Immature natural killer cell (primary cell): ENCODE measurements at regions not wholly inside any gene's neighbourhood (a gene's known extent, or its start where the extent isn't known, plus 50 kb on each side); places are given as distances from the start of the nearest gene placed in this dataset.
A peak's percentile ranks its signal among the peaks of the same experiment; 100 is the strongest.

Source experiments
- DNase-seq, 3 donors: peaks; one replicate each; pipeline ENCODE4 v3.0.0; 2022; ENCODE audit warnings: mixed read lengths in 1 of 3
- H3K27ac Mint-ChIP-seq, 6 donors: one replicate each; pipeline ENCODE4 v1.8.0; 2020; ENCODE audit warnings: mixed read lengths in 6 of 6, mild to moderate bottlenecking in 5 of 6, inconsistent platforms in 4 of 6, moderate library complexity in 3 of 6
- H3K27me3 Mint-ChIP-seq, 3 donors: one replicate each; pipeline ENCODE4 v1.8.0; 2020 to 2021; ENCODE audit warnings: low read depth in 3 of 3, mild to moderate bottlenecking in 3 of 3, mixed read lengths in 3 of 3, moderate library complexity in 3 of 3, inconsistent platforms in 1 of 3
- H3K36me3 Mint-ChIP-seq, 3 donors: one replicate each; pipeline ENCODE4 v1.8.0; 2020; ENCODE audit warnings: mixed read lengths in 3 of 3, inconsistent platforms in 2 of 3, mild to moderate bottlenecking in 2 of 3
- H3K4me1 Mint-ChIP-seq, 2 donors: one replicate each; pipeline ENCODE4 v1.8.0; 2020; ENCODE audit warnings: inconsistent platforms in 2 of 2, mild to moderate bottlenecking in 2 of 2, mixed read lengths in 2 of 2, moderate library complexity in 1 of 2
- H3K4me3 Mint-ChIP-seq, 5 donors: one replicate each; pipeline ENCODE4 v1.8.0; 2020; ENCODE audit warnings: mild to moderate bottlenecking in 5 of 5, mixed read lengths in 5 of 5, inconsistent platforms in 3 of 5, moderate library complexity in 3 of 5
- H3K9me3 Mint-ChIP-seq, 6 donors: one replicate each; pipeline ENCODE4 v1.8.0; 2020; ENCODE audit warnings: mild to moderate bottlenecking in 6 of 6, mixed read lengths in 6 of 6, inconsistent platforms in 4 of 6, moderate library complexity in 3 of 6

DNA sequence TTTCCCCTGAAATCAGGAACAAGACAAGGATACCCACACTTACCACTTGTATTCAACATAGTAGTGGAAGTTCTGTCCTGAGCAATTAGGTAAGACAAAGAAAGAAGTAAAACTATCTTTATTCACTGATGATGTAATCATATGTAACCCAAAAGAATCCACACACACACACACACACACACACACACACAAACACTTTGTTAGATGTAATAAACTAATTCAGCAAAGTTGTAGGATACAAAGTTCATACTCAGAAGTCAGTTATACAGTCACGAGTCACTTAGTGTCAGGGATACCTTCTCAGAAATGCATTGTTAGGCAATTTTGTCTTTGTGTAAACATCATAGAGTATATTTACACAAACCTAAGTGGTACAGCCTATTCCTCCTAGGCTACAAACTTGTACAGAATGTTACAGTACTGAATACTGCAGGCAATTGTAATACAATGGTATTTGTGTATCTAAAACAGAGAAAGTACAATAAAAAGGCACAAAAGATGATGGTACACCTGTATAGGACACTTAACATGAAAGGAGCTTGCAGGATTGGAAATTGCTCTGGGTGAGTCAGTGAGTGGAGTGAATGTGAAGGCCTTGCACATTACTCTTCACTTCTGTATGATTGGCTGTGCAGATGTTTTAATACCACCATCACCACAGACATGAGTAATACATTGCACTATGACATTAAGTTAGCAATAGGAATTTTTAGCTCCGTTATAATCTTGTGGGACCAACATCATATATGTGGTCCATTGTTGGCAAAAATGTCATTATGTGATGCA is 370.1 kb downstream of the ZFHX3 start:
- no peaks in the 10 kb centered on the region for H3K4me1 Mint-ChIP-seq
- no peak overlapping the region for H3K4me3 Mint-ChIP-seq
- peaks cover 0 to 6% (median 4%) of the 10 kb centered on the region in 6 donors for H3K9me3 Mint-ChIP-seq
- peaks cover 0 to 5% (median 0%) of the 10 kb centered on the region in 3 donors for H3K36me3 Mint-ChIP-seq
- no peak for DNase-seq
- H3K27ac Mint-ChIP-seq = no peak overlapping the region
- H3K27me3 Mint-ChIP-seq = peaks cover 0 to 4% (median 0%) of the 10 kb centered on the region in 3 donors

- Mint-ChIP-seq H3K27me3 (peaks cover 0 to 1% (median 0%) of the 10 kb centered on the region in 3 donors), H3K4me3 (no peak overlapping the region), H3K36me3 (peaks cover 4 to 9% (median 6%) of the 10 kb centered on the region in 3 donors), H3K27ac (no peak overlapping the region), H3K9me3 (peaks cover 0 to 18% (median 12%) of the 10 kb centered on the region in 6 donors), H3K4me1 (no peaks in the 10 kb centered on the region)
- DNase-seq = no peak
These were observed 374.8 kb downstream of the ZFHX3 start for GRCh38 chr16:72673118-72673517.

GRCh38 chr16:72666267-72666666 is 381.7 kb downstream of the ZFHX3 start:
- Mint-ChIP-seq H3K4me3 (peak overlapping the region in 1 of 5 donors; percentile 15), H3K27me3 (peaks cover 3 to 7% (median 4%) of the 10 kb centered on the region in 3 donors), H3K9me3 (no peaks in the 10 kb centered on the region), H3K4me1 (peaks cover 18 to 23% of the 10 kb centered on the region in 2 donors), H3K36me3 (peaks cover 0 to 4% (median 0%) of the 10 kb centered on the region in 3 donors), H3K27ac (peak overlapping the region in 3 of 6 donors; percentile 18 to 99 (median 95))
- DNase-seq = no peak

DNA sequence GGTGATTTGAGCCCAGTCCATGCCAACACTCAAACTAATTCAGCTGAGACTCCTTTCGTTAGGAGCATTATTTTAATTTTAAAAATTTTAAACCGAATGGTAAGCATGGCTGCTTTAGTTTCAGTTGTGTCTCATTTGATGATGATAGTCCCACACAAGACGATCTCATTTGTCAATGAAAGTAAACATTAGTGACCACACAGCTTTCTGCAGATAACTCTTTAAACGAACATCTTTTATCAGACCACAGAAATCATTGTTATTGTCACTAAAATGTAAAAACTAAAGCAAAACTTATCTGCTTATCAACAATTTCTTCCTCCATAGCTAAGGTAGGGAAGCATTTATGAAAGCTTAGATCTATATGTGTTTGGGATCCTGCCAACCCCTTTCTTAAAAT is 382.2 kb downstream of the ZFHX3 start:
- Mint-ChIP-seq H3K9me3 (no peaks in the 10 kb centered on the region), H3K27ac (peak overlapping the region; percentile 7 to 99 (median 96))

DNA sequence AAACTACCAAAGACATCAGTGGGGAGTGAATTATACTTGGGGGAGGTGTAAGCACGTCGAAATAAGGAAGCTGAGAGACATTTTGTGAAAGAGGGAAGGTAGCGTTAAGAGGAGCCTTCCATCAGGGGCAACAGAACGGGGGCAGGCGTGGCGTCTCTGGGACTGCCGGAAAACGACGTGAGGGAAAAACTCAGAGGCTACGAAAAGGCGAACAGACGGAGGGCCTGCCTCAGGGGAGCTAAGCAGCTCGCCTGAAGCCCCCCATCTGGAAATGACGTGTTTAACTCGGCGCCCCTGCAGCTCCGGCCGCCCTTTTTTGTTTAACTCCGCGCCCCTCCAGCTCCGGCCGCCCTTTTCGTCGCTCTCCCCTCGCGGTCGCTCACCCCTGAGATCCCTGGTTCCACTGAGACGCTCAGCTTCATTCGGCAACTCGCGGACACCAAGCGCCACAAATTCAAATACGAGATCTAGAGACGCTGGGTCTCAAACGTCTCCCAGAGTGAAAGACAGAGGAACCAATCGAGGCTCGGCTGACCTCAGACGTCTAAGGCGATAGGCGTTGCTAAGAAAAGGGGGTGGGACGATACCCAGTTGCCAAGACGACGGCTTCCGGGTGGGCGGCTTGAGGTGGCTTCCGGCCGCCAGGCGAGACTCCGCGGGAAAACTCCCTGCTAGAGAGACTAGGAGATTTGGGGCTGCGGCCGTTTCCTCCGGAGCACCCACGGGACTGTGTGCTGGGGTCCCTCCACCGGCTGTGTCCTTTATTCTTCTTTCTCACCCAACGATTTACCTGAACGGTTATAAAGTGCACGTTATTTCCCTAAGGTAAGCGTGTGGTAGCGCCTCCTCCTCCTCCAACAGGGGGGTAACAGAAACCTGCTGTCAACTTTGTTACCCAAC is 383.2 kb downstream of the ZFHX3 start:
- Mint-ChIP-seq H3K9me3 (no peaks in the 10 kb centered on the region), H3K4me3 (peak overlapping the region; percentile 98 to 100 (median 100)), H3K27me3 (peaks cover 3 to 6% (median 4%) of the 10 kb centered on the region in 3 donors), H3K4me1 (peaks cover 18 to 23% of the 10 kb centered on the region in 2 donors), H3K36me3 (no peaks in the 10 kb centered on the region), H3K27ac (peak overlapping the region; percentile 92 to 99 (median 96))
- peak; percentile 92 to 94 (median 94) for DNase-seq

More for the DNA sequence above, 382.2 kb downstream of the ZFHX3 start:
- peaks cover 0 to under 1% (median 0%) of the 10 kb centered on the region in 3 donors for H3K36me3 Mint-ChIP-seq
- peak overlapping the region; percentile 98 to 100 (median 100) for H3K4me3 Mint-ChIP-seq
- peak in 1 of 3 donors; percentile 9 for DNase-seq
- peaks cover 18 to 23% of the 10 kb centered on the region in 2 donors for H3K4me1 Mint-ChIP-seq
- peaks cover 3 to 7% (median 4%) of the 10 kb centered on the region in 3 donors for H3K27me3 Mint-ChIP-seq

DNA sequence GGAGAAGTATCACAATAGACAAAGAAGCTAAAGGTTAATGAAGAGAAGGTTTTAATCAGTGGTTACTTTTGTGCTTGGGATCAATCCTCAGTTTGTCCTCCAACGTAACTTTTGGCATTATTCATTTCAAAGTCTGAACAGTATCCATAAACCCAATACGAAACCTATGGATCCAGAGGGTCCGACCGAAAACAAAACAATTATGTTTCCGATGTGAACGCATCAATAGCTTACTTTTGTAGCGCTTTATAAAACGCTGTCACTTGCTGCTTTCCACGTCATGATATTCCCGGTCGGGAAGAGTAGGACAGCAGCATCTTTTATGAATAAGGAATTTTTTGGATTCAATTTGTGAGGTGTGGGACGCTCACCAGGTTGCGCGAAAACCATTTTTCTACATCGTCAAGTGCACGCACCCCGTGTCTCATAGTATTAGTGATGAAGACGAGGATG is 383.8 kb downstream of the ZFHX3 start:
- Mint-ChIP-seq H3K4me3 (peak overlapping the region; percentile 98 to 100 (median 100)), H3K27ac (peak overlapping the region; percentile 92 to 99 (median 96))
- no peak for DNase-seq

DNA sequence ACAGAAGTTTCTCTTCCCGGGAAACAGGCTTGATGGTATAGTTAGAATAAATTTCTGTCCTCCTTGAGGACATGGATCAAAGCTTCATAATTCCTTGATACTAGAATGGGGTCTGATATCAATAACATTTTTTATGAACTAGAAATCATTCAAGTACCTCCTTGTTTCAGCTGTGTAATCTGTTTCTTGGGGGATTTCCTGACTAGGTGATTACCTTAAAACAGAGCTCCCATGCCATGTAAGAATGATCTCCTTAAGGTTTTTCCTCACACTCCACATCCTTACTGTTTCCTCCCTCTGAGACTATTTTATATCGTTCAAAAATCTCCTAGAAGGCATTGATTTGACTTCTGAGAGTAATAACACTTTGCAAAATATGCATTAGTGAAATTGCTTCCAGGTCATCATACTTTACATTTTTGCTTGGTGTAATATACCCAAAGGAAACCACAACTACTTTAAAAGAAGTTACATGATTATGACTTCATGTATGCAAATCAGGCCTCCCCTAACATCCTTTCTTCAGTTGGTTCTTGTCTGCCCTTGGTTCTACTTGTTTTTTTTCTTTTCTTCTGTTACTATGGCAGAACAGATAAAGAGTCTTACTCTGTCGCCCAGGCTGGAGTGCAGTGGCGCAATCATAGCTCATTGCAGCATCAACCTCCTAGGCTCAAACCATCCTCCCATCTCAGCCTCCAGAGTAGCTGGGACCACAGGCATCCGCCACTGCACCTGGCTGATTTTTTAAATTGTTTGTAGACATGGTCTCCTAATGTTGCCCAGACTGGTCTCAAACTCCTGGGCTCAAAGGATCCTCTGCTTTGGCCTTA is 388.8 kb downstream of the ZFHX3 start:
- H3K4me3 Mint-ChIP-seq = no peak overlapping the region

More for the DNA sequence above, 383.8 kb downstream of the ZFHX3 start:
- Mint-ChIP-seq H3K9me3 (no peaks in the 10 kb centered on the region), H3K27me3 (peaks cover 3 to 6% (median 4%) of the 10 kb centered on the region in 3 donors), H3K36me3 (no peaks in the 10 kb centered on the region), H3K4me1 (peaks cover 18 to 23% of the 10 kb centered on the region in 2 donors)

DNA sequence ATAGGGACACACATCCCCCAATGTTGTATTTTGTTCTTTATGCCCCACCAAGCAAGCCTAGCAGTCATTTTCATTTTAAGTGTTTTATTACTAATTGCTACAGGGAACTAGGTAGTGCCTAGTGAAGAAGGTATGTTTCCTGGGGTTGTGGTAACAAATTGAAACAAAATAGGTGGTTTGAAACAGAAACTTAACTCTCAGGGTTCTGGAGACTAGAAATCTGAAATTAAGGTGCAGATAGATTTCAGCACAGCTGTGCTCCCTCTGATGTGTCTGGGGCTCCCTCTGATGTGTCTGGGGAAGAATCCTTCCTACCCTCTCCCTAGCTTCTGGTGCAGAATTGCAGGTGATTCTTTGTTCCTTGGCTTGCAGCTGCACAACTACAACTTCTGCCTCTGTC is 390.1 kb downstream of the ZFHX3 start:
- H3K27ac Mint-ChIP-seq = no peak overlapping the region
- peaks cover 0 to 3% (median 0%) of the 10 kb centered on the region in 6 donors for H3K9me3 Mint-ChIP-seq
- no peaks in the 10 kb centered on the region for H3K36me3 Mint-ChIP-seq
- DNase-seq = no peak
- H3K4me3 Mint-ChIP-seq = no peak overlapping the region
- peaks cover 0 to 2% of the 10 kb centered on the region in 2 donors for H3K4me1 Mint-ChIP-seq
- peaks cover 0 to 4% (median 2%) of the 10 kb centered on the region in 3 donors for H3K27me3 Mint-ChIP-seq

More for the DNA sequence above, 388.8 kb downstream of the ZFHX3 start:
- Mint-ChIP-seq H3K27me3 (peaks cover 0 to 4% (median 2%) of the 10 kb centered on the region in 3 donors), H3K9me3 (peaks cover 0 to 3% (median 0%) of the 10 kb centered on the region in 6 donors), H3K4me1 (peaks cover 6 to 7% of the 10 kb centered on the region in 2 donors), H3K27ac (no peak overlapping the region), H3K36me3 (no peaks in the 10 kb centered on the region)
- no peak for DNase-seq

DNA sequence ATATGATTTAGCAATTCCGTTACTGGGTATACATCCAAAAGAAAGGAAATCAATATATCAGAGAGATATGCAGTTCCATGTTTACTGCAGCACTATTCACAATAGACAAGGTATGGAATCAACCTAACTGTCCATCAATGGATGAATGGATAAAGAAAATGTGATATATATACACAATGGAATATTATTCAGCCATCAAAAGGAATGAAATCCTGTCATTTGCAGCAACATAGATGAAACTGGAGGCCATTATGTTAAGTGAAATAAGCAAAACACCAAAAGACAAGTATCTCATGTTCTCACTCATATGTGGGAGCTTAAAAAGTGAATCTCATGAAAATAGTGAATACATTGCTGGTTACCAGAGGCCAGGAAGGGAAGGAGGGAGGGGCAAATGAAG is 390.8 kb downstream of the ZFHX3 start:
- Mint-ChIP-seq H3K9me3 (peaks cover 0 to 3% (median 0%) of the 10 kb centered on the region in 6 donors), H3K4me1 (peaks cover 0 to 2% of the 10 kb centered on the region in 2 donors), H3K36me3 (no peaks in the 10 kb centered on the region), H3K27ac (no peak overlapping the region), H3K27me3 (peaks cover 0 to 4% (median 2%) of the 10 kb centered on the region in 3 donors), H3K4me3 (no peak overlapping the region)
- DNase-seq = no peak

GRCh38 chr16:72654535-72654934 is 393.4 kb downstream of the ZFHX3 start:
- no peak for DNase-seq
- Mint-ChIP-seq H3K27ac (no peak overlapping the region), H3K4me3 (no peak overlapping the region), H3K9me3 (peaks cover 0 to 3% (median 0%) of the 10 kb centered on the region in 6 donors), H3K4me1 (peaks cover 0 to 2% of the 10 kb centered on the region in 2 donors), H3K27me3 (peaks cover 0 to 4% (median 2%) of the 10 kb centered on the region in 3 donors), H3K36me3 (no peaks in the 10 kb centered on the region)

GRCh38 chr16:72649254-72649944 is 398.5 kb downstream of the ZFHX3 start:
- peaks cover 0 to 2% (median 0%) of the 10 kb centered on the region in 3 donors for H3K27me3 Mint-ChIP-seq
- H3K4me3 Mint-ChIP-seq = no peak overlapping the region
- no peak overlapping the region for H3K27ac Mint-ChIP-seq
- H3K36me3 Mint-ChIP-seq = no peaks in the 10 kb centered on the region
- no peak for DNase-seq
- no peaks in the 10 kb centered on the region for H3K4me1 Mint-ChIP-seq
- H3K9me3 Mint-ChIP-seq = peaks cover 0 to 3% (median 0%) of the 10 kb centered on the region in 6 donors

- Mint-ChIP-seq H3K27ac (no peak overlapping the region), H3K27me3 (no peaks in the 10 kb centered on the region), H3K9me3 (no peaks in the 10 kb centered on the region), H3K36me3 (no peaks in the 10 kb centered on the region), H3K4me3 (no peak overlapping the region), H3K4me1 (no peaks in the 10 kb centered on the region)
- DNase-seq = no peak
These were observed 401.3 kb downstream of the ZFHX3 start for GRCh38 chr16:72646615-72647014.
